LNCAP (cell line): ENCODE measurements at regions not wholly inside any gene's neighbourhood (a gene's known extent, or its start where the extent isn't known, plus 50 kb on each side); places are given as distances from the start of the nearest gene placed in this dataset.

Source experiments
- TF ChIP-seq, protein P1 (sequence below): fragments of 450-650 bp; IDR thresholded peaks from 2 replicates; pipeline ENCODE4 v1.5.1; 2017; ENCODE audit warnings: mild to moderate bottlenecking

DNA sequence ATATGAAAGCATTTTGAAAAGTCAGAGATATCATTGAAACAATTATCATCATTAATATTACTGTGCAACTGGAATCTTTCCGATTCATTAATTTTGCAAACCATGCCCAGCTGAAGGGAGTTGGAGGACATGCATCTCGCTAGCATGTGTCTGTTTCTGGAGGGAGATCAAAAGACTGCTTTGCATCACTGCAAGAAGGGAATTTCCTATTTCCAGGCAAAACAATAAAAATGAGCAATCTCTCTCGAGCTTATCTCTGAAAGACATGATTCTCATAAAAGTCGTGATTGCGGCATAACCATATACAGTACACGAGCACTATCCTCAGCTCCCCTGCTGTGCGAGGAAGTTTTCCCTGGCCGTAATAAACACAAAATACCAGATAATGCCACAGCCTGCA, 607.6 kb upstream of the DPP6 start:
- TF ChIP-seq, protein P1, sequence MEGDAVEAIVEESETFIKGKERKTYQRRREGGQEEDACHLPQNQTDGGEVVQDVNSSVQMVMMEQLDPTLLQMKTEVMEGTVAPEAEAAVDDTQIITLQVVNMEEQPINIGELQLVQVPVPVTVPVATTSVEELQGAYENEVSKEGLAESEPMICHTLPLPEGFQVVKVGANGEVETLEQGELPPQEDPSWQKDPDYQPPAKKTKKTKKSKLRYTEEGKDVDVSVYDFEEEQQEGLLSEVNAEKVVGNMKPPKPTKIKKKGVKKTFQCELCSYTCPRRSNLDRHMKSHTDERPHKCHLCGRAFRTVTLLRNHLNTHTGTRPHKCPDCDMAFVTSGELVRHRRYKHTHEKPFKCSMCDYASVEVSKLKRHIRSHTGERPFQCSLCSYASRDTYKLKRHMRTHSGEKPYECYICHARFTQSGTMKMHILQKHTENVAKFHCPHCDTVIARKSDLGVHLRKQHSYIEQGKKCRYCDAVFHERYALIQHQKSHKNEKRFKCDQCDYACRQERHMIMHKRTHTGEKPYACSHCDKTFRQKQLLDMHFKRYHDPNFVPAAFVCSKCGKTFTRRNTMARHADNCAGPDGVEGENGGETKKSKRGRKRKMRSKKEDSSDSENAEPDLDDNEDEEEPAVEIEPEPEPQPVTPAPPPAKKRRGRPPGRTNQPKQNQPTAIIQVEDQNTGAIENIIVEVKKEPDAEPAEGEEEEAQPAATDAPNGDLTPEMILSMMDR: no peak

DNA sequence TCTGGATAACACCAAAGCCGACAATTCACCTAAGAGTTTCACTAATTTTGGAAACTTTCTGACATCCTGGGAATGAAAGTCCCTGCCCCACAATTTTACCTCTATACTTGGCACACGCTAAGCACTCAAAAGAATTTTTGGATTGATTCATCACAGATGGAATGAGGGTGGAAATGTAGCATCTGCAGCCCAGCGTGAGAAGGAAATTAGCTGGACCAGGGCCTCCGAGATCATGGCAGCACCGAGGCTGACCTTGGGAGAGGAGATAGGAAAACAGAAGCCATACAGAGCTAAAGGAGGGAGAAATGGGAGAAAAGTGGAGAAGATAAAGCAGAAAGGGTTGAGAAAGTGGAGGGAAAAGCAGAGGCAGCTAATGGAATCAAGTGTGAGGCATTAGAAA, 606.6 kb upstream of the DPP6 start:
- TF ChIP-seq, protein P1: no peak

DNA sequence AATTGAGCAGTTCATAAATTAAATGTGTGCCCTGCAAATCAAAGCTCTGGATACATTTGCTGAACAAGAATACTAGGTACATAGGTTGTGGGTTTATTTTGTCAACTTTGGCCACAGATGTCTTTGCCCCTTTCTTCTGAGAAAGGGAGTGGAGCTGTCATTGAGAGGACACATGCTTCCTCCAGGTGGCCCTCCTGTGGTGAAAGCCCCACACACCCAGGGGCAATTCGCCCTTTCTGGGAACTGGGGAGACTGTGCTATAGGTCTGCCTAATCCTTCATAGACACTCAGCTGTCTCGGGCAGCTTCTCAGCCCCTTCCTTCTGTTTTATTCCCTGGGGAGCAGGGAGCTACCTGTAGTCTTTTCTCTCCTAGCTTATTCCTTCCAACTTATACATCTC, 605.7 kb upstream of the DPP6 start:
- TF ChIP-seq, protein P1: no peak

DNA sequence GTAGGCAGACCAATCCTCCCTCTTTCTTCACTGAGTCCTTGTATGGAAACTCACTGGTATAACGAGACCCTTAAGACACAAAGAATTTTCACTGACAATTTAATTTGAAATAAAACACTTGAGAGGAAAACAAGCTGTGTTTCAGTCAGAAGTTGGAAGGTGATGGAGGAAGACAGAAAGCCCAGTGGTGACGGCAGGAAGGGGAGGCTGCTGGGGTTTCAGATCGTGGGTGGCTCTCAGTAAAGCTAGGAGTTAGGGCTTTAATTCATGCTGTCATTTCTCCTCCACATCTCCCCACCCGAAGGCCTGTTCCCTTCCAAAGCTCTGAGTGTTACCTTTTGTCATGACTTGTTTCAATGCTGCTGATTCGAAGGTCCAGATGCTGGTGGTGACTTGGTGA, 605.2 kb upstream of the DPP6 start:
- TF ChIP-seq, protein P1: no peak

DNA sequence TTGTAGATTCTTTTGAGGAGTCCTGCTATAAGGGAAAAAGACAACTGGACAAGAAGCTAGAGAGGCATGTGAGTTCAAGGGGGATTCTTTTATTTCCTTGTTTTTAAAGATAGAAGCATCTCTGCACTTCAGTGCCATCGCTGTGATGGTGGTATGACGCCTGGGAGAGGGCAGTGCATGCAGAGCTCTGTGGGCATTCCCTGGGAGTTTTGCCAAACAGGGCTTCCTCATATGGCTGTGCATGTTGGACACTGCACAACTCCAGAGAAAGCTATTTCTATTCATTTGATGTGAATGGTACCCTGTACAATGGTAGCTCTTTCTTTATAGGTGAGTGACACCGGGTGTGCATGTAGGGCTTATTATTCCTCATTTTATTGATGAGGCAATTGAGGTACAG, 599.5 kb upstream of the DPP6 start:
- TF ChIP-seq, protein P1: no peak

DNA sequence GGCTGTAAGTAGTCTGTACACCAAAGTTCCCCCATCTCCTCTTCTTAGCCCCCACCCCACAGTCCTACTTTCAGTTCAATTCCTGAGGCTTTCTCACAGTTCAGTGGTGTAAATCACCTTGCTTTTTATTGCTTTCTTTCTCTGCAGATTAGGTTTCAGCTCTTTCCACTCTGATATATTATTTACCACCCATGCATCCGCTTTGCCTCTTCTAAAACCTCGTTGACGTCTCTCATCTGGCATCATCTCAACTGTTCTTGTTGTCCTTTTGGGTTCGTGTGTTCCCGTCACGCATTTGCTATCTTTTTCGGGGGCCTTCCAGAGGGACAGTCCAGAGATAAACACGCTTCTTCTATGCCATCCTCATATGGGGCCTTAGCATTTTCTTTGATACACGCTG, 597.9 kb upstream of the DPP6 start:
- TF ChIP-seq, protein P1: no peak

DNA sequence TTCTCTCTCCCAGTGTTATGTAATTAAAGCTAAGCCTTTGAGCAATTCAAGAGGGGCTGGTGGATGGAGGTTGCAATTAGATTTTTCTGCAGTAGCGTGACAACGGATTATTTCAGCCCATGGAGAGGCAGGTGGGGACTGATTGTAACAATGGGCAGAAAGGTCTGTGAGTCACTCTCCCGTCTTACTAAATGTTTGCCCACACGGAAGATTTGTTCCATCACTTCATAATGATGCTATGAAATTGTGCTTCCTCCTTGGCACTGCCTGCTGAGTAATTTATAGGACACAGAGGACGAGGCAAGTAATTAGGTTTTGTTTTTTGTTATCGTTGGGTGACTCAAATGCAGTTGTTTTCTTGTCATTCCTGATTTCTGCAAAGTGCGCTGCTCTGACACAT, 594.5 kb upstream of the DPP6 start:
- TF ChIP-seq, protein P1: no peak

DNA sequence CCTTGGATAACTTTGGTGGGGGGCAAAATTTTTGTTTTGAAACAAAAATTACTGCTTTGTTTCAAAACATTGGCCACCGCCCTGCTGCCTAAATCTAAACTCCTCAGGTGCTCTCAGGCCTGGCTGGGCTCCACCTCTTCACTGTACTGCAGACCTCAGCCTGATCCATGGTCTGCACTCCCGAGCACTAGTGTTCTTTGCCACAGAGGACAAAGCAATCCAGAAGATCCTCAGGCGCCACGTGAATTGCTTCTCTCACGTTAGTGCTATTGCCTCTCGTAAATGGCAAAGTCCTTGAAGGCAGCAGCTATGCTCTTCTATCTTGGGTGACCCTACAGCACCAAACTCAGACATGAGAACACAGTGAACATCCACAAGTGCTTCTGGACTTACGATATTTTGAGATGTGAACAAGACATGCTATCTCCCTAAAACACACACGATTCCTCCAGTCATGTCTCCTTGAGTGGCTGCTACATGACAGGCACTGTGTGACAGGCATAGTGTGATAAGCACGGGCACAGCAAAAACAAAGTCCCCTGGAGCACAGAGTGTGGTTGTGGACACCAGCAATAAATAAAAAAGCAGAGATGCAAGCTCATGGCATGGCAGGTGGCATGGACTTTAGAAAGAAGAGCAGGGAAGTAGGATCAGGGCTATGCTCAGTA, 582.1 kb upstream of the DPP6 start:
- TF ChIP-seq, protein P1: no peak
